ENCODE measurements at regions not wholly inside any gene's neighbourhood (a gene's known extent, or its start where the extent isn't known, plus 50 kb on each side); places are given as distances from the start of the nearest gene placed in this dataset.
"Not testable (repeated sequence)": the region's sequence is repeated elsewhere in the genome, so short reads cannot be mapped to it uniquely, and the experiment has no call there.

GRCh38 chr11:122197066-122197987, 81.3 kb upstream of the BLID start:
- DNase-seq (ENCODE audit: low spot score) = no peak
- in situ Hi-C loops (cut with HindIII; ENCODE audit: low sequenced_read_pairs) = no loop called here

GRCh38 chr11:122195790-122196189, 79.8 kb upstream of the BLID start:
- in situ Hi-C loops (cut with HindIII; ENCODE audit: low sequenced_read_pairs) = no loop called here
- no peak for DNase-seq (ENCODE audit: low spot score)

- DNase-seq (ENCODE audit: low spot score); in situ Hi-C loops (cut with HindIII; ENCODE audit: low sequenced_read_pairs): not testable (repeated sequence)
Observed at GRCh38 chr11:122193881-122194480, 78.0 kb upstream of the BLID start.

- in situ Hi-C loops (cut with HindIII; ENCODE audit: low sequenced_read_pairs) = no loop called here
- DNase-seq (ENCODE audit: low spot score) = no peak
Observed at GRCh38 chr11:122193457-122193856, 77.4 kb upstream of the BLID start.

GRCh38 chr11:122192634-122193255, 76.7 kb upstream of the BLID start:
- no peak for DNase-seq (ENCODE audit: low spot score)
- in situ Hi-C loops (cut with HindIII; ENCODE audit: low sequenced_read_pairs) = no loop called here

DNA sequence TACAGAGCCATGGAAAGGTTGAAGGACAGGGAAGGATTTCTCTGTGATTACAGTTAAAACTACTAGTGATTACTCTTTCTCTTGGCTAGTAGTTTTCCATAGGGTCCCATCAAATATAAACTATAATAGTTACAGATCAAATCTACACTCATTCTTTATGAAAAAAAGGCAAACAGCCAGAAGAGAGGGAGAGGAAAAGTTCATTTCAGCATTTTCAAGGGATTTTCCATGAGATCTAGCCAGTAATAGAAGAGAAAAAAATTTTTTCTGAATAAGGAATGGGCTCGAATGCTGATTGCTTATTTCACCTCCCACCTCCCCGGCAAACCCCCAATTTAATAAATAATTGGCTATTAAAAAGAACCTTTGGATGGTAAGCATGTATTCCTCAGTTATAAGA, 74.8 kb upstream of the BLID start:
- no peak for DNase-seq (ENCODE audit: low spot score)
- in situ Hi-C loops (cut with HindIII; ENCODE audit: low sequenced_read_pairs) = no loop called here

- DNase-seq (ENCODE audit: low spot score) = no peak
- in situ Hi-C loops (cut with HindIII; ENCODE audit: low sequenced_read_pairs) = no loop called here
Observed at GRCh38 chr11:122189229-122189628, 73.2 kb upstream of the BLID start.

GRCh38 chr11:122187373-122188165, 71.6 kb upstream of the BLID start:
- DNase-seq (ENCODE audit: low spot score) = no peak
- in situ Hi-C loops (cut with HindIII; ENCODE audit: low sequenced_read_pairs) = no loop called here

GRCh38 chr11:122186439-122187080, 70.5 kb upstream of the BLID start:
- in situ Hi-C loops (cut with HindIII; ENCODE audit: low sequenced_read_pairs) = no loop called here
- DNase-seq (ENCODE audit: low spot score) = no peak

DNA sequence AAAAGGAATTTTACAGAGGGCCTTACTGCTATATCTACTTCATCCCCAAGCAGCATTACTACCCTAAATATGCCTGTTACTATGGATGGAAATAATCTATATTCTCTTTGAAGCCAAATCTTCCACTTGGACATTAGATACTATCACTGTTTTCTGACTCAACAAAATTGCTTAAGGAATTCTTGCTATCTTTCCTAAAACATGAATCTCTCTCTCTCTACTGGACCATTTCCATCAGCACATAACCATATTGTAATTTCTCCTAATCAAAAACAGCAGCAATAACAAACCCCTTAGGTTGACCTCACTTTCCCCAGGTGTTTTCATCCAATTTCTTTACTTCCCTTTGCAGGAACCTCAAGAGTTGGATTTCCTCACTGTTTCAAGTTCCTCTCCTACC, 67.9 kb upstream of the BLID start:
- DNase-seq (ENCODE audit: low spot score) = no peak
- in situ Hi-C loops (cut with HindIII; ENCODE audit: low sequenced_read_pairs) = no loop called here

- DNase-seq (ENCODE audit: low spot score) = no peak
- in situ Hi-C loops (cut with HindIII; ENCODE audit: low sequenced_read_pairs) = no loop called here
Observed at GRCh38 chr11:122181893-122182292, 65.9 kb upstream of the BLID start.

DNA sequence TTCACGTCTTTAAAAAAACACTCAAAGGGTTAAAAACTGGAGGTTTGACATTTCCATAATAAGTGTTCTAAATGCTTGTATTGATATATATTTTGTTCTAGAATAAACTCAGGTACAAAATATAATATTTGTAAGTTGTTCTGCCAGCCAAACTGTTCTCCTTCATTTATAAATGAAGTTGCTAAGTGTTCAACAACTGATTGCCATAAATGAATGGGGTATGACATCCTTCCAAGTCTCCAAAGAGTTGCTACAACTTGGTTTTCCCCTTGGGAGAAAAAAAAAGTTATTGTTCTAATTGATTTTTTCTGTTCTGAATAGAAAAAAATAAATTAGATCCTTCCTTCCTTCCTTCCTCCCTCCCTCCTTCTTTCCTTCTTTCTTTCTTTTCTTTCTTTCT, 65.4 kb upstream of the BLID start:
- in situ Hi-C loops (cut with HindIII; ENCODE audit: low sequenced_read_pairs) = no loop called here
- DNase-seq (ENCODE audit: low spot score) = no peak

DNA sequence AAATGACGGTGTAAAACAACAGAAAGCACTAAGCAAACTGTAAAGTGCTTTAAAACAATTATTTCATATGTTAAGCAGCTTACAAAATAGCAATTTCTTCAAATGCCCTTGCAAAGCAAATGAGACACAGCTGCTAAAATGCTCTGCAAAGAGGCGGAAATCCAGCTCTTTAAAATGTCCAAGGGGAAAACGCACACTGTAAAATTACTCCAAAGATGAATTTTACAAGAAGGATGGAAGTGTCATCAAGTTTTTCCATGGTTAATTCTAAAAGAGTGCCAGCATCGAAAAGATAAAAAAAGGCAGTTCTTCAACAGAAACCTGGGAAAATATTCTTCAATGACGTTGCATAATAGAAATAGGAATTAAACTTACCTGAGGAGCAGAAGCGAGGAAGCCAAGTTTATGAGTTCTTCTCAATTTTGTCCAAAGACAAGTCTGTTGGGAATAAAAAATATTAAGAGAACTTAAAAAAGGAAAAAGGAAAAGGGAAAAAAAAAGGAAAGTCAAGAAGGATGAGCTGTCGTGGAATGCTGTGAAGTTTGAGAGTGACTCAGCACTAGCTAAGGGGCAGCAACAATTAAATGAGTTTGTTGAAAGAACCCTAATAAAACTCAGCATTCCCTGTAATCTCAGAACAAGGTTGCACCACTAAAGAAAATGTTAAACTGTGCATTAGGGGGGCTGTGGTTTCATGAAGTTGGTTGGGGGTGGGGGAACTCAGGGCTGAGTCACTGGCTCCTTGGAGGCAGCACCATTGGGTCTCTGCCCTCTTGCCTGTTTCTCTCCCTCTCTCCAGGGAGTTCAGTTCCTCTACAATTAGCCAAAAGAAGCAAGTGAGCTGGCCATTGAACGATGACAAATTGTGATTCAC, 64.2 kb upstream of the BLID start:
- in situ Hi-C loops (cut with HindIII; ENCODE audit: low sequenced_read_pairs) = no loop called here
- DNase-seq (ENCODE audit: low spot score) = no peak

DNA sequence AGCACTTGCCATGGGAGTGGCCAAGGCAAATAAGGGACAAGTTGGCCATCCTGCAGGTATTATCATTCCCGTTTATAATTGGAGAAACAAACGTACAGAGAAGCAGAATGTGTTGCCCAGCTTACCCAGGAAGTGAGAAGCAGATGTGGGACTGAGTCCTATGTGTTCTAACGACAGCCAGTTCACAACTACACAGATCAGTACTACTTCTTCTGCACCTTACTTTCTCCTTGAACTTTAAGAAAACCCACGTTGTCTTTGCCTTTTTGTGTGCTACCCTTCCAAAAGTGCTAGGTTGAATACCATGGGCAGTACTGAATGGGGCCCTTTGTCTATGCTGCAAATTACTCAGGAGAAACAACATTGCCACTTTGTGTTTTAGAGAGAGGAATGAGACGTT, 62.8 kb upstream of the BLID start:
- no peak for DNase-seq (ENCODE audit: low spot score)
- in situ Hi-C loops (cut with HindIII; ENCODE audit: low sequenced_read_pairs) = no loop called here

DNA sequence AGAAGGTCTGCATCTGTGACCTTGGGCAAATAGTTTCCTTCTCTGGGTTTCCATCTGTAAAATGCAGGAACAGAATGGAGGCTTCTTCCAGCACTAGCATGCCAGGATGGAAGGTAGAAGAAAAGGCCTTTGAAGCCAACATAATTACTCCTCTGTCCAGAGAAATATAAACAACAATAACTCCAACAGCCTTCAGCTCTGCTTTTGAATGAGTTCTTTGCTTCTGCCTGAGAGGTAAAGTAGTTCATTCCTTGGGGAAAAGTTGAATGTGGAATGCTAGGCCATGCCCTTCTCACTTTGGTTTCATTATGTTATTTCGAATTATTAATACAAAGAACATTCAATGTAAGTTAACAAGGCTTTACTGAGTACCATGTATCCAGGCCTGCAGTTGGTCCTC, 61.2 kb upstream of the BLID start:
- DNase-seq (ENCODE audit: low spot score) = no peak
- in situ Hi-C loops (cut with HindIII; ENCODE audit: low sequenced_read_pairs) = no loop called here

DNA sequence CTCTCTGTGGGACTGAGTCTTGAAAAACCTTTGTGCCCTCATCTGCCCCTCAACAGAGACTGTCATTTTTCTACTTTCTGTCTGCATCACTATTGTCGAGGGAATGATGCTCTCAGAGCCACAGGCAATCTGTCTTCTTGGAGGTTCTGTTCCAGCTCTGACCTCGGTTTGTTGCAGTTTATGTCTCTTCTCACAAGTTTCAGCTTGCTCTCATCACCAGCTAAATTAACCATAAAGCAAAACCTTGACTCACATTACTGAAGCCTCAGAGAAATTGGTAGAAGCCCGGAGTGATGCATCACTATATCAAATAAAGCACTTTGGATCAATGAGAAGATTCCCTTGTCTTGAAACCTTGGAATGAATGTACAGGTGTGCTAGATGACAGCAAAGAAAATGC, 60.6 kb upstream of the BLID start:
- no peak for DNase-seq (ENCODE audit: low spot score)
- in situ Hi-C loops (cut with HindIII; ENCODE audit: low sequenced_read_pairs) = no loop called here

DNA sequence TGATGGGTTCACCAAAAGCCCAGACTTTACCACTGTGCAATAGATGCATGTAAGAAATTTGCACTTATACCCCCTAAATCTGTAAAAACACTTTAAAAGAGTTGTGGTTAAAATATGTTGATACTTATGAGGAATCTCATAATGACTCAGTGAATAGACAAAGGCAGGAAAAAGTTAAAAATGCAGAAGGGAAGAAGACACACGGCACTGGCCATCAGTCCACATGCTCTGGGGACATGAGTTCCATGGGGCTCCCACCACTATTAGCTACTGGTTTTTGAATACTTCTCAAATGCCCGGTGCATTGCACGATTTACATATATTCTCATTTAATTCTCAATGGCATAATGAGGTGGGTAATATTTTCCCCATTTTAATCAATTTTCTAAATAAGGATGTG, 59.3 kb upstream of the BLID start:
- no peak for DNase-seq (ENCODE audit: low spot score)
- in situ Hi-C loops (cut with HindIII; ENCODE audit: low sequenced_read_pairs) = no loop called here

GRCh38 chr11:122173587-122173986, 57.6 kb upstream of the BLID start:
- DNase-seq (ENCODE audit: low spot score) = no peak
- in situ Hi-C loops (cut with HindIII; ENCODE audit: low sequenced_read_pairs) = no loop called here

Measured in G401 (cell line).